HL-60 (cell line): ENCODE measurements at regions not wholly inside any gene's neighbourhood (a gene's known extent, or its start where the extent isn't known, plus 50 kb on each side); places are given as distances from the start of the nearest gene placed in this dataset.

ENCODE experiments used
- CTCF ChIP-seq: IDR thresholded peaks from one replicate; pipeline ENCODE4 v1.5.1; 2011; ENCODE audit warnings: low read length, control low read depth, inconsistent platforms; ENCODE audit not compliant: insufficient read depth
- GABPA ChIP-seq: IDR thresholded peaks from 2 replicates; pipeline ENCODE4 v1.6.1; 2012; ENCODE audit warnings: low read depth
- POLR2AphosphoS5 ChIP-seq: IDR thresholded peaks from 2 replicates; pipeline ENCODE4 v1.6.1; 2012; ENCODE audit warnings: low read depth
- SPI1 ChIP-seq: IDR thresholded peaks from 2 replicates; pipeline ENCODE4 v1.6.1; 2012; ENCODE audit warnings: low read depth, mild to moderate bottlenecking, borderline replicate concordance
- TF ChIP-seq, protein P1 (sequence below): IDR thresholded peaks from 2 replicates; pipeline ENCODE4 v1.6.1; 2012; ENCODE audit warnings: low read depth; ENCODE audit not compliant: insufficient replicate concordance

GRCh38 chr5:143979044-143979690 lies 167.2 kb downstream of the HMHB1 start:
- TF ChIP-seq CTCF: no peak
- TF ChIP-seq POLR2AphosphoS5: no peak
- no peak for TF ChIP-seq GABPA
- TF ChIP-seq, protein P1, sequence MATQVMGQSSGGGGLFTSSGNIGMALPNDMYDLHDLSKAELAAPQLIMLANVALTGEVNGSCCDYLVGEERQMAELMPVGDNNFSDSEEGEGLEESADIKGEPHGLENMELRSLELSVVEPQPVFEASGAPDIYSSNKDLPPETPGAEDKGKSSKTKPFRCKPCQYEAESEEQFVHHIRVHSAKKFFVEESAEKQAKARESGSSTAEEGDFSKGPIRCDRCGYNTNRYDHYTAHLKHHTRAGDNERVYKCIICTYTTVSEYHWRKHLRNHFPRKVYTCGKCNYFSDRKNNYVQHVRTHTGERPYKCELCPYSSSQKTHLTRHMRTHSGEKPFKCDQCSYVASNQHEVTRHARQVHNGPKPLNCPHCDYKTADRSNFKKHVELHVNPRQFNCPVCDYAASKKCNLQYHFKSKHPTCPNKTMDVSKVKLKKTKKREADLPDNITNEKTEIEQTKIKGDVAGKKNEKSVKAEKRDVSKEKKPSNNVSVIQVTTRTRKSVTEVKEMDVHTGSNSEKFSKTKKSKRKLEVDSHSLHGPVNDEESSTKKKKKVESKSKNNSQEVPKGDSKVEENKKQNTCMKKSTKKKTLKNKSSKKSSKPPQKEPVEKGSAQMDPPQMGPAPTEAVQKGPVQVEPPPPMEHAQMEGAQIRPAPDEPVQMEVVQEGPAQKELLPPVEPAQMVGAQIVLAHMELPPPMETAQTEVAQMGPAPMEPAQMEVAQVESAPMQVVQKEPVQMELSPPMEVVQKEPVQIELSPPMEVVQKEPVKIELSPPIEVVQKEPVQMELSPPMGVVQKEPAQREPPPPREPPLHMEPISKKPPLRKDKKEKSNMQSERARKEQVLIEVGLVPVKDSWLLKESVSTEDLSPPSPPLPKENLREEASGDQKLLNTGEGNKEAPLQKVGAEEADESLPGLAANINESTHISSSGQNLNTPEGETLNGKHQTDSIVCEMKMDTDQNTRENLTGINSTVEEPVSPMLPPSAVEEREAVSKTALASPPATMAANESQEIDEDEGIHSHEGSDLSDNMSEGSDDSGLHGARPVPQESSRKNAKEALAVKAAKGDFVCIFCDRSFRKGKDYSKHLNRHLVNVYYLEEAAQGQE: no peak
- TF ChIP-seq SPI1: no peak
